H9 (cell line): ENCODE measurements at regions not wholly inside any gene's neighbourhood (a gene's known extent, or its start where the extent isn't known, plus 50 kb on each side); places are given as distances from the start of the nearest gene placed in this dataset.
"Not testable (repeated sequence)": the region's sequence is repeated elsewhere in the genome, so short reads cannot be mapped to it uniquely, and the experiment has no call there.

Experiments used
- DNase-seq: peaks from one replicate; pipeline ENCODE4 v3.0.0-alpha.2; 2017
- H2AFZ ChIP-seq: one replicate; pipeline ENCODE4 v1.6.1; 2013; ENCODE audit warnings: mild to moderate bottlenecking, low read length, control low read depth, moderate library complexity
- H2AK5ac ChIP-seq: 2 replicates; pipeline ENCODE4 v1.6.1; 2013; ENCODE audit warnings: low read length, control low read depth, mixed read lengths; ENCODE audit not compliant: insufficient read length
- H2BK120ac ChIP-seq: one replicate; pipeline ENCODE4 v1.6.1; 2013; ENCODE audit warnings: low read depth, mild to moderate bottlenecking, low read length, control low read depth, inconsistent platforms; ENCODE audit not compliant: poor library complexity, severe bottlenecking
- H2BK12ac ChIP-seq: 2 replicates; pipeline ENCODE4 v1.6.1; 2013; ENCODE audit warnings: low read length, control low read depth, mixed read lengths, low read depth; ENCODE audit not compliant: insufficient read length
- H2BK15ac ChIP-seq: 2 replicates; pipeline ENCODE4 v1.6.1; 2013; ENCODE audit warnings: low read depth, low read length, control low read depth
- H2BK20ac ChIP-seq: one replicate; pipeline ENCODE4 v1.6.1; 2013; ENCODE audit warnings: low read depth, mild to moderate bottlenecking, low read length, control low read depth, inconsistent platforms; ENCODE audit not compliant: poor library complexity, severe bottlenecking
- H2BK5ac ChIP-seq: 2 replicates; pipeline ENCODE4 v1.6.1; 2013; ENCODE audit warnings: low read length, control low read depth, mixed read lengths; ENCODE audit not compliant: insufficient read length
- H3K14ac ChIP-seq: 2 replicates; pipeline ENCODE4 v1.6.1; 2013; ENCODE audit warnings: low read length, control low read depth; ENCODE audit not compliant: insufficient read depth
- H3K18ac ChIP-seq: 2 replicates; pipeline ENCODE4 v1.6.1; 2013; ENCODE audit warnings: low read depth, mild to moderate bottlenecking, mixed read lengths, low read length, control low read depth; ENCODE audit not compliant: insufficient read length
- H3K23ac ChIP-seq: 2 replicates; pipeline ENCODE4 v1.6.1; 2013; ENCODE audit warnings: low read length, control low read depth, mixed read lengths, low read depth; ENCODE audit not compliant: insufficient read length
- H3K23me2 ChIP-seq: 2 replicates; pipeline ENCODE4 v1.6.1; 2013; ENCODE audit warnings: low read depth, mild to moderate bottlenecking, mixed read lengths, low read length, control low read depth; ENCODE audit not compliant: insufficient read length, poor library complexity, severe bottlenecking
- H3K27ac ChIP-seq: 2 replicates; pipeline ENCODE4 v1.5.1; 2013; ENCODE audit warnings: low read length, control low read depth, mixed read lengths, low read depth; ENCODE audit not compliant: insufficient read length
- H3K27me3 ChIP-seq: 2 replicates; pipeline ENCODE4 v1.6.1; 2013; ENCODE audit warnings: low read length, control low read depth, inconsistent platforms; ENCODE audit not compliant: insufficient read depth
- H3K4ac ChIP-seq: 2 replicates; pipeline ENCODE4 v1.6.1; 2013; ENCODE audit warnings: low read depth, mild to moderate bottlenecking, control low read depth, inconsistent platforms, low read length, moderate library complexity
- H3K4me1 ChIP-seq: 2 replicates; pipeline ENCODE4 v1.6.1; 2013; ENCODE audit warnings: low read length, control low read depth, inconsistent platforms; ENCODE audit not compliant: insufficient read depth
- H3K4me2 ChIP-seq: 2 replicates; pipeline ENCODE4 v1.6.1; 2013; ENCODE audit warnings: low read length, control low read depth, mixed read lengths; ENCODE audit not compliant: insufficient read length, insufficient read depth
- H3K56ac ChIP-seq: 2 replicates; pipeline ENCODE4 v1.6.1; 2013; ENCODE audit warnings: low read depth, mild to moderate bottlenecking, mixed read lengths, low read length, control low read depth; ENCODE audit not compliant: insufficient read length
- H3K79me1 ChIP-seq: 2 replicates; pipeline ENCODE4 v1.6.1; 2013; ENCODE audit warnings: low read depth, mild to moderate bottlenecking, moderate library complexity, low read length, control low read depth, inconsistent platforms; ENCODE audit not compliant: insufficient read depth, poor library complexity, severe bottlenecking
- H3K79me2 ChIP-seq: 2 replicates; pipeline ENCODE4 v1.6.1; 2013; ENCODE audit warnings: low read length, control low read depth, inconsistent platforms; ENCODE audit not compliant: insufficient read depth
- H3K9ac ChIP-seq: 2 replicates; pipeline ENCODE4 v1.6.1; 2013; ENCODE audit warnings: low read length, control low read depth, mixed read lengths; ENCODE audit not compliant: insufficient read length; ENCODE audit errors: extremely low read depth
- H3K9me3 ChIP-seq: one replicate; pipeline ENCODE4 v1.6.1; 2013; ENCODE audit warnings: low read depth, low read length, inconsistent platforms; ENCODE audit not compliant: control insufficient read depth
- H3T11ph ChIP-seq: one replicate; pipeline ENCODE4 v1.6.1; 2013; ENCODE audit warnings: mild to moderate bottlenecking, low read length, control low read depth, inconsistent platforms
- H4K20me1 ChIP-seq: one replicate; pipeline ENCODE4 v1.6.1; 2013; ENCODE audit not compliant: control insufficient read depth, insufficient read length, insufficient read depth
- H4K5ac ChIP-seq: 2 replicates; pipeline ENCODE4 v1.6.1; 2013; ENCODE audit warnings: low read depth, mild to moderate bottlenecking, mixed read lengths, low read length, control low read depth; ENCODE audit not compliant: insufficient read length
- H4K8ac ChIP-seq: replicated peaks from 2 replicates; pipeline ENCODE4 v1.6.1; 2013; ENCODE audit warnings: low read length, control low read depth, mixed read lengths, low read depth; ENCODE audit not compliant: insufficient read length
- H4K91ac ChIP-seq: 2 replicates; pipeline ENCODE4 v1.6.1; 2013; ENCODE audit warnings: low read depth, mild to moderate bottlenecking, moderate library complexity, mixed read lengths, low read length, control low read depth; ENCODE audit not compliant: insufficient read length
- H3K27ac Mint-ChIP-seq, 3 experiments: 2 replicates in 2 of 3; 3 replicates in 1 of 3; pipeline ENCODE4 v1.8.0; 2020 to 2021; ENCODE audit warnings: mixed read lengths in 3 of 3, mild to moderate bottlenecking in 1 of 3, moderate library complexity in 1 of 3
- H3K27me3 Mint-ChIP-seq: 2 replicates; pipeline ENCODE4 v1.8.0; 2021; ENCODE audit warnings: low read depth, mild to moderate bottlenecking, moderate library complexity, mixed read lengths
- H3K36me3 Mint-ChIP-seq, 3 experiments: 2 replicates in 2 of 3; 3 replicates in 1 of 3; pipeline ENCODE4 v1.8.0; 2020 to 2021; ENCODE audit warnings: low read depth in 3 of 3, mixed read lengths in 3 of 3; ENCODE audit not compliant: insufficient read depth in 1 of 3
- H3K4me1 Mint-ChIP-seq, 2 experiments: 2 replicates each; pipeline ENCODE4 v1.8.0; 2020; ENCODE audit warnings: mixed read lengths in 2 of 2
- H3K4me3 Mint-ChIP-seq, 2 experiments: 2 replicates in 1 of 2; 3 replicates in 1 of 2; pipeline ENCODE4 v1.8.0; 2020 to 2021; ENCODE audit warnings: mild to moderate bottlenecking in 2 of 2, mixed read lengths in 2 of 2, moderate library complexity in 1 of 2
- H3K9me3 Mint-ChIP-seq, 2 experiments: 2 replicates in 1 of 2; 3 replicates in 1 of 2; pipeline ENCODE4 v1.8.0; 2020; ENCODE audit warnings: mild to moderate bottlenecking in 2 of 2, mixed read lengths in 2 of 2, moderate library complexity in 1 of 2
- WGBS: extraction: QIAGEN DNeasy Blood & Tissue Kit; methylation state at CpG from one replicate; pipeline ENCODE4 v1.1.7; 2013; ENCODE audit warnings: missing lambda C conversion rate, low lambda C conversion rate, mixed read lengths; ENCODE audit not compliant: insufficient read length; ENCODE audit errors: extremely low coverage; 5-methylcytosine and 5-hydroxymethylcytosine counted together

GRCh38 chr1:120524416-120524815 is 109.6 kb downstream of the NBPF8 start:
- not testable (repeated sequence) for H2AK5ac ChIP-seq, H2BK12ac ChIP-seq, H3K4ac ChIP-seq, DNase-seq, H2BK15ac ChIP-seq, H3K27me3 Mint-ChIP-seq, H2BK20ac ChIP-seq, H4K20me1 ChIP-seq, H3K23me2 ChIP-seq, H3K9ac ChIP-seq, H3K79me1 ChIP-seq, H3K27ac ChIP-seq, H3K9me3 ChIP-seq, H3K4me1 Mint-ChIP-seq, H3K79me2 ChIP-seq, H2BK120ac ChIP-seq, H3K9me3 Mint-ChIP-seq, H2BK5ac ChIP-seq, H4K5ac ChIP-seq, H3K4me1 ChIP-seq, H3K27ac Mint-ChIP-seq, H3K4me3 Mint-ChIP-seq, H3K56ac ChIP-seq, H2AFZ ChIP-seq, H4K91ac ChIP-seq, H3K36me3 Mint-ChIP-seq, H3T11ph ChIP-seq, H3K27me3 ChIP-seq, H4K8ac ChIP-seq, H3K18ac ChIP-seq, H3K23ac ChIP-seq, H3K14ac ChIP-seq, H3K4me2 ChIP-seq
- no CpG with 5 or more reads among the region's 7 CpGs for WGBS

GRCh38 chr1:120525386-120525785 is 110.6 kb downstream of the NBPF8 start:
- not testable (repeated sequence) for H3K4me3 Mint-ChIP-seq, H3K27me3 ChIP-seq, H3K14ac ChIP-seq, H4K8ac ChIP-seq, H2BK120ac ChIP-seq, H2BK5ac ChIP-seq, H2BK20ac ChIP-seq, H3K23ac ChIP-seq, H3K9ac ChIP-seq, H2AK5ac ChIP-seq, H4K20me1 ChIP-seq, H3K27ac ChIP-seq, H3K27me3 Mint-ChIP-seq, H2BK15ac ChIP-seq, H3K56ac ChIP-seq, H3K27ac Mint-ChIP-seq, H3K79me1 ChIP-seq, H4K5ac ChIP-seq, DNase-seq, H3K4me2 ChIP-seq, H3K9me3 Mint-ChIP-seq, H2BK12ac ChIP-seq, H3K36me3 Mint-ChIP-seq, H3K18ac ChIP-seq, H3K23me2 ChIP-seq, H4K91ac ChIP-seq, H3K9me3 ChIP-seq, H3K79me2 ChIP-seq, H3K4me1 ChIP-seq, H3T11ph ChIP-seq, H3K4ac ChIP-seq, H3K4me1 Mint-ChIP-seq, H2AFZ ChIP-seq
- no CpG with 5 or more reads among the region's 3 CpGs for WGBS
